GM19035 (cell line): ENCODE measurements at regions not wholly inside any gene's neighbourhood (a gene's known extent, or its start where the extent isn't known, plus 50 kb on each side); places are given as distances from the start of the nearest gene placed in this dataset.

Experiments
- ATAC-seq: cut with Tn5 transposase; IDR thresholded peaks from one replicate; pipeline ENCODE4 v1.9.1; 2021; ENCODE audit not compliant: unreplicated experiment

DNA sequence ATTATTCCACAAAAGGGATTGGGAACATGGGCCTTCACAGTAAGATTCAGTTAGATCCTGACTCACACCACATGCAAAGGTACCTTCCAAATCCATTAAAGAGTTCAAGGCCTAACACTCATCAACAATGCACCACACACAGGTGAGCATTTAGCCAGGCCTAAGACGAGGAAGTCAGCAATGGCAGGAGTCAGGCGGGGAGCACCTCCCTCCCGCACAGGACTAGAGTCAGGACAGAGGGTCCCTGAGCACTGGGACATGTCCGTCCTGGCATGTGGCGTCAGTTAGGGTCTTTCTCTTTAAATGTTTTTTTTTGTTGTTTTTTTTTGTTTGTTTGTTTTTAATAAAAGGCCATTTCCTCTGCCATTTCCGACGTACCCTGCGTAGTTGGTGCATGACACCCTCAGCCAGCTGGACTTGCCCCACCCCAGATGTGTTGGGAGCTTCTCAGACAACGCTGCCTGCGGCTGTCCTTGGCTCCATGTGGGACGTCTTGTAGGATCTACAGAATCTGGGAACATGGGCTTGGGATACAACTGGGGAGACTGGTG, 1458.6 kb downstream of the BRD1 start:
- ATAC-seq: no peak

DNA sequence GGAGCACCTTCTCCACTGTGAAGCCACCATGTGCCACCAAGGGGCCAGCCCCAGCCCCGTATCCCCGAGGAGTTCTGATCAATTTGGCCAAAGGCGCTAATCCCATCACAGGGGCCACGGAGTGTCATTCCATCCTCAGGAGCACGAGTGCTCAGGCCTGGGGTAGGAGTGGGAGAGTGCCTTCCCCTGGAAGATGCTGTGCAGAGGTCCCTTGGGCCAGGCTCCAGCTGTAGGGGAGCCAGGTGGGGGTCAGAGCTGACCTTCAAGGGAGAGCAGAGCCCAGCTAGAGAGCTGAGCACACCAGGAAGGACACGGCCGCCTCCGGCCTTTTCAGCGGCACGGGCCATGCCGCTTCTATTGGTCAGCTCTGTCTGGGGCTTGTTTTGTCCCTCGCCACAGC, 1459.9 kb downstream of the BRD1 start:
- ATAC-seq: no peak

DNA sequence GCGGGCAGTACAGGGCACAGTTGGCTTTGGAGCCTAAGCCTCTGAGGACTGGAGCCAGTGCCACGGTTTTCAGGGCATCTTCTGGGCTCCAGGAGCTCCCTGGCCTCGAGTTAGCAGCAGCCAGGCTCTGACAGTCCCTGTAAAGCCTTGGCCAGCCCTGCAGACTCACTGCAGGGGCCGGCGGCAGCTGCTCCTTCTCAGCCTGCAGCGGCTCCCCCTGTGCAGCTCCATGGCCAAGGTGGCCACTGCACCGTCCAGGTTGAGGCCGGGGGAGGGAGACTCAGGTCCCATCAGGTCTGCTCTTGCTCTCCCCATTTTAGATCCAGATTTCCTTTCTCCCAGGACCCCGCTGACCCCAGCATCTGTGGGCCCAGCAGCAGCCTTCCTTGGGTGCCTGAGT, 1461.1 kb downstream of the BRD1 start:
- ATAC-seq: no peak

DNA sequence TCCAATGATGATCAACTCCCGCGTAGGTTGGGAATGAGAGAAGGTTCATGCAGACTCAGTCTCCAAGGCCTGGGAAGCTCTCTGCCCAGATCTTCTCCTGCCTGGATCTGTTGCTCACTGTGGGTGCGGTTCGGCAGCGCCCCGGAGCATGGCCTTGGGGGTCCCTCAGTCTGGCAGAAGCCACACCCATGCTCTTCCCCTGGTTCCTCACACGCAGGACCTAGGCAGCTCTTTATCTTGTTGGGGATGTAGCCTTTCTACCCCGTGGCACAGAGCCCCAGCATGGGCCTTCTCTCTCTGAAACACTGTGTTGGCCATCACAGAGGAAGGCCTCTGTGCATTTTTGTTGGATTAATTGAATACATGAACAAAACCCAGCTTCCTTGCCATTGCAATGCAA, 1461.6 kb downstream of the BRD1 start:
- no peak for ATAC-seq

DNA sequence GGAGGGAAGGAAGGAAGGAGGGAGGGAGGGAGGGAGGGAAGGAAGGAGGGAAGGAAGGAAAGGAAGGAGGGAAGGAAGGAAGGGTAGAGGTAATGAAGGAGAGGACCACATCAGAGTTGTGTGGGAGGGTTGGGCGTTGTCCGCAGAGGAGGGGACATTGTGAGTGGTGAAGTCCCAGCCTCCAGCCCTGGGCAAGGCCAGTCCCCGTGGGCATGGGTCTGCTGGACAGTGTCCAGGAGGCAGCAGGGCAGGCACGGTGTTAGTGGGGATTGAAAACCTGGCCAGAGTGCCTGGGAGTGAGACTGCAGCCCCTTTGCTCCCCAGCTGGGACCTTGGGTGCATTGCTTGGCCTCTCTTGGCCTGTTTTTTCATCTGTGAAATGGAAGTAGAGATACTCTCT, 1462.3 kb downstream of the BRD1 start:
- ATAC-seq: no peak

DNA sequence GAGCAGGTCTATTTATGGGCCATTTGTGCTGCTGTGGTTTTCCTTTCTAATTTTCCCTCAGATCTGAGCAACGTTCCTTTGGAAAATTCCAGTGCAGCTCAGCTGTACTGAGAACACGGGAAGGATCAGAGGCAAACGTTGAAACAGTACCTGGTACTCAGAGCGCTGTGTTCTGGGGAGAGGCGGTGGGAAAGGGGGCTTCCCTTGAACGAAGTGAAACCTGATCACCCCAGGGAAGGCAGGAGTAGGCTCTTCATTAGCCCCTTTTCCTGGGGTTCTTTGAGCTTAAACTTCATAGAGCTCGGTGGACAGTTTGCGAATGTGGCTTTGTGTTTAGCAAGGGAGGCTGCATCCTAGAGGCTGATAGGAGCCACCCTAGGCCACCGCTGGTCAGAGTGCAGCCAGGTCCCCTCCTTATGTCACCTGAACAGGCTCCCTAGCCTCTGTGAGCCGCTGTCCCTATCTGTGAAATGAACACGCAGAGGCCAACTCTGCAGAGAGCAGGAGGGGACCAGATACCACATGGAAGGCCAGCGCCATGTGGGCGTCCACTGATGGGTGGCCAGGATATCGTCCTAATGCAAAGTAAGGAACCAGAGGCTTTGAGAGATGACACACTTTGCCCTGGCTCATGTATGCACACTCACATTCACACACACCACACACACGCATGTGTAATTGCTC, 1464.8 kb downstream of the BRD1 start:
- no peak for ATAC-seq

DNA sequence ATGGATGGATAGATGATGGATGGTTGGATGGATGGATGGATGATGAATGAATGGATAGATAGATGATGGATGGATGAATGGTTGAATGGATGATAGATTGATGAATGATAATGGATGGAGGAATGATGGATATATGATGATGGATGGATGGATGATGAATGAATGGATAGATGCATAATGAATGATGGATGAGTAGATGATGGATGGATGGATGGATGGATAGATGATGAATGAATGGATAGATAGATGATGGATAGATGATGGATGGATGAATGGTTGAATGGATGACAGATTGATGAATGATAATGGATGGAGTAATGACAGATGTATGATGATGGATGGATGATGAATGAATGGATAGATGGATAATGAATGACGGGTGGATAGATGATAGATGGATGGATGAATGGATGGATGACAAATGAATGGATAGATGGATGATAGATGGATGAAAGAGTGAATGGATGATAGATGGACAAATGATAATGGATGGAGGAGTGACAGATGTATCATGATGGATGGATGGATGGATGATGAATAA, 1466.5 kb downstream of the BRD1 start:
- no peak for ATAC-seq

DNA sequence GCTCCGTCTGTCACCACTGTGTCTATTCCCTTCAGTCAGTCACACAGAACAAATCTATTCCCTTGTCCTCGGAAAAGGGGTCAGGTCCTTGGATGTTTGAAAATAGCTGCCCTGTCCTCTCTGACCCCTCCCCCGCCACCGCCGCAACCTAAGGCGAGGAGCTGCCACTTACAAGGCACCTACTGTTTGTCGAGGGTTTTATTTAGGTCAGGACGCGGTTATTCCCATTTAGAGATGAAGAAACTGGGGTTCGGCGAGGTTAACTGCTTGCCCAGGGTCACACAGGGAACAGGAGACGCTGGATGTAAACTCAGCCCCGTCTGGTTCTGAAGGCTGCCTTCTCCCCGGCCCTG, 1468.1 kb downstream of the BRD1 start:
- ATAC-seq: no peak

DNA sequence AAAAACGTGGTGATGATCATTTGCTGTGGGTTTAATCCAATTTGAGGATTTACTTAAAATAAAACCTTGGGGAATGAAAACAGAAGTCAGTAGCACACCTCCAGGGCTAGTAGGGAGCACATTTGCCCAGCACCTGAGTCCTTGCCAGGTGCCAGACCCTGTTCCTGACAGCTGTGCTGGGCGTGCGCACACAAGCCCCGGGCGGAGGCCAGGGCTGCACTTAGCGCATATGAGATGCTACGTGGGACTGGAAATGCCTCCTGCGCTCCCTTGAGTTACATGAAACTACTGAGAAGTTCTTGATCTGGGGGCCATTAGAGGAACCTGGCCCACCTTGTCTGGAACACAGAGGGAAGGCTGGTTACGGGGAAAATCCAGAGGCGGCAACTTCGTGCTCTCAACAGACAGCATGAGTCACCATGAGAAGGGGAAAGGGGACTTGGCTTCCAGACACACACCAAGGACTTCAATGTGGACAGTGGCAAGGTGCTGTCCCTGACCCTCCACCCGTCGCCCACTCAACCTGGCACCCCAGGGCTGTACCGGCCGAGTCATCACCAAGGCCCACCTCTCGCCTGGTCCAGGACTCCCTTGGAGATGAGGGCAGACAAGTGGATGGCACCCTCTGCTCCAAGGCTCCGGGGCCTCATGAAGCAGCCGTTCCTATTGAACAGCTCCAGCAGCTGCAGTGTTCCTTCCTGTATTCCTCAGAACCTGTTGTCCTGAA, 1468.6 kb downstream of the BRD1 start:
- no peak for ATAC-seq

DNA sequence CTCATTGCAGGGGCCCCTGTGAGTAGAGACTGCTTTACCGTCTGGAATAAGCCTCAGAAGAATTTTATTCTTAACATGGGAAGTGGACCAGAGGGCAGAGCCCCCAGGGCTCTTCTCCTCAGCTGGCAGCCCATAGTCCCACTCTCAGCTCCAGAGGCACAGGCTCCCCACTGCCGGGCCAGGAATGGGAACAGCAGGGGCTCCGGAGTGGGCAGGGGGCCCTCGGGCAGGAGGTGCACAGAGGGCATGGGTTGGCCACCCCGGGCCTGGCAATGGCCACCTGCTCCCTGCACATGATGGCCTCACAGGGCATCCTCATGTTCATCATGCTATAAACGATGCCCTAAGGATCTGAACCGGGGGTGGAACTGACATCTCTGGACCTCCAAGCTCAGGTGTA, 1469.7 kb downstream of the BRD1 start:
- ATAC-seq: no peak

DNA sequence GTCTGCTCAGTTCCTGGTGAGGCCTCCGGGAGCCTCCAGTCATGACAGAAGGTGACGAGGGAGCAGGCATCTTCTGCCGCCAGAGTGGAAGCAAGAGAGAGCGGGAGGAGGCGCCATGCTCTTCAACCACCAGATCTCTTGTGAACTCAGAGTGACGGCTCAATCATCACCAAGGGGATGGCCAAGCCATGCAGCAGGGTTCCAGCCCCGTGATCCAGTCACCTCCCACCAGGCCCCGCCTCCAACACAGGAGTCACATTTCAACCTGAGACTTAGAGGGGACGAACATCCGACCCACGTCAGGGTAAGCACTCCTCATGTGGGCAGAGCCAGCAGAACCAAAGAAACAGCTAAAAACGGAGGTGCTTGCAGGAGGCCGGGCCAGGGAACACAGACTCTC, 1470.5 kb downstream of the BRD1 start:
- ATAC-seq: no peak

DNA sequence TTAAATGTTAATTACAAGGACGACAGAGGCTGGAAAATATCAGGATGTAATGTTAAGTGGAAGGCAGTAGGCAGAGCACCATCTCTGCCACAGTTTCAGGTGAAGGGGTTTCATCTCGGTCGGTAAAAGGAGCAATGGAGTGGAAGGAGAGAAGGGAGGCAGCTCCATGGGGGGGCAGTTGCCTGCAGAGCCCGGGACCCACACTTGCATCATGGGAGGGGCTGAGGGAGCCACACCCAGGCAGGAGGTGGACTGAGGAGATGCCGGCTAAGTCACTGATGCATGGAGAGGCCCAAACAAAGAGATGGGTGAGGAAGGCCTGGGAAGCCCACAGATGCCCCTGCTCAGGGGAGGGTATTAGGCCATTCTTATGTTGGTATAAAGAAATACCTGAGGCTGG, 1470.9 kb downstream of the BRD1 start:
- no peak for ATAC-seq

DNA sequence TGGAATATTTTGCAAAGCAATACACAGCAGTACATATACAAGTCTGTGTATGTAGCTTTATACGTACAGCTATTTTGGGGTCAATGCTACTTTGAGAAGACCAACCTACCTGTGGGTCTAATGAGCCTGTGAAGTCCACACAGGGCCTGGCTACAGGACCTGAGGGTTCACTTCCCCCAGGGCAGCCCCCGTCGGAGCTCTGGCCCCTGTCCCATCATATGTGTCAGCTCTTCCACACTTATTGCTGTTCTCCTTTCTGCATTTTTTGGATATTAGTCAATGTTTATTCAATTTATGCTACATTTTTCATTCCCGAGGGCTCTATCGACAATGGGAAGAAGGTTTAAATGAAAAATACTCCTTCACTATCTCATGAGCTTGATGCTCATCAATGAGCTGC, 1473.6 kb downstream of the BRD1 start:
- no peak for ATAC-seq

DNA sequence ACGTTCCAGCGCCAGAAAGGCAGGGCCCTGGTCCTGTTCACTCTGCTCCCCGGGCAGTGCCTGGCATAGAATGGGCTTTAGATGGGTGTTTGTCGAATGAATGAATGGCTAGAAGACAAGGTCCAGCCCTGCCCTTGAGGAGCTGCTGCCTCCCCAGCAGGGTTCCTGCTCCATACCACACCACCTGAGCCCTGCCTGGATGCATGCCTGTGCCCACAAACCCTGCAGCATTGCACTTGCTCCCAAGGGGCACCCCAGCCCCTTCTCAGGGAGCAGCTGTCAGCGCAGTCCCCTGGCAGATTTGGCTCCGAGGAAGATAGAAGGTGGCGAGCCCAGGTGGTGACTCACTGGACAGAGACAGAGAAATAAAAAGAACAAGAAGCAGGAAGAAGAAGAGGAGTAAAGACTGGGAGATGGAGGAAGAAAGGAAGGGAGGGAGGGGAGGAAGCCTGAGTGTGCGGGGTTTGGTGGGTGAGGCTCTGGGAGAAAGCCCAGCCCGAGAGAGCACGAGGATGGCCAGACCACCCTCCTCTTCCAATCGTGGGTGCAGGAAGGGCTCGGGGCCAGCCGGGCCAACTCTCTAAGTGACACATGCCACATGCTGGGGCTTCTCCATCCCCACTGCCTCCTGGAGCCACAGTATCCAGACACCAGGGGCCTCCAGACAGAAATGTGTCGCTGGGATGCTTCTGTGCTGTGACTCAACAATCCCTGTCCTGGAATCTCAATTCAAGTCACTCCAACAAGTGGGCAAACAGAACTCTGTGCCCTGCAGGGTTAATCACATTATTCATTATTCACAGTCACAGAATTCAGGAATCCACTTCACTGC, 1474.3 kb downstream of the BRD1 start:
- no peak for ATAC-seq

DNA sequence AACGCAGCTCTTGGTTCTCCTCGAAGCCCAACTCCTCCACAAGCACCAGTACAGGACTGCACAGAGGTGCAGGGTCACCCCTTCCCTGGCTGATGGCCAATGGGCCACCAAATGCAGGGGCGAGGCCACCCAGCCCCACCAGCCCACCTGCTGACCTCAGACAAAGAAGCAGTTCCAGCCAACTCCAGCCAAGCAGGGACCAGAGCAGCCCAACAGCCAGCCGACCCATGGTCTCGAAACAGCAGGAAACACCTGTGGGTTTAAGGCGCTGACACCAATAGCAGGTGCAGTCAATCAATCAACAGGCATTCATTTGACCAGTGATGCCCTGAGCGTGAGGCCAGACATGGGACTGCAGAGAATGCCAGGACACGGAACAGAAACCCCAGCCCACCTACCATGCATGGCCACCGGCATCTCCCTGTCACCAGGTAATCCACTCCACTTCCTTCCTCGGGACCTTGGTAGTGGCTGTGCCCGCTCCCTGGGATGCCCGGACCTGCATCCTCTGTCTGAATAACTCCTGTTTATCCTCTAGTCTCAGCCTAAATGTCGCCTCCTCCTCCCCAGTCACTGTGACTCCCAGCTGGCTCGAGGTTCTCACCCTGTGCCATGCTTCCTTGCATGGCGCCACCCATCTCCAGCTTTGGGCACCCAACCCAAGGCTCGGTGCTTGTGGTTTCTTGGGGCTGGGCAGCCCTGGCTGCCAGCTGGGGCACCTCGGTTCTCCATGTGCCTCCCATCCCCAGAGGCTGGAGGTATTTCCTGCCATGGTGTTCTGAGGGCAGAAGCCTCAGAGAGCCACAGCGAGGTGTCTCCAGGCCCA, 1475.4 kb downstream of the BRD1 start:
- ATAC-seq: no peak

DNA sequence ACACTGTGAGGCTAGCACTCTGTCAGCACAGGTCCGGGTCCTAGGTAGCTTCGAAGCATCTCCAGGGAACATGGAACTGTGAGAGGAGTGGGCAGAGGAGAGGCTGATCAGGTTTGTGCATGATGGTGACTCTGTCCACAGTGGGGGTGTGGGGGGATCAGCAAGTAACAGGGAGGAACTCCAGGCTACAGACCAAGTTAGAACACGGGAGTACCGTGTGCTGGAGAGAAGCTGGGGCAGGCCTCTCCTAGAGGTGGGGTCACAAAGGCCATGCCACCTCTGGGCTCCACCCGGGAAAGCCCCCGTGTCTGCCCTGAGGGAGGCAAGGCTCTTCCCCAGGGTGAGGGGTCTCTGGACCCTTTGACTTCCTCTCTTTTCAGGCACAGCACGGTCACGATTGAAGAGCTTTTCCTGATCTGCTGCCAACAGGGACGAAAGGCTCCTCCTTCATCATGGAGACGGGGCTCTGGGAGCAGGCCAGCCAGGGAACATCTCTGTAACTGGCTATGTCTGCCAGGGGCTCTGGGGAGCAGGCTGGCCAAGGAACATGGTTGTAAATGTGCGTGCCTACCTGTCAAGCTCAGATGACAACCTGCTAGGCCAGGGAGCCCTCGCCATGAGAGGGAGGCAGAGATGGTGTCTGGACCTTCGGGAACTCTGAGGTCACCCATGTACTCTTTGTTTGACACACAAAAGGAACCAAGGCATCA, 1476.1 kb downstream of the BRD1 start:
- no peak for ATAC-seq

DNA sequence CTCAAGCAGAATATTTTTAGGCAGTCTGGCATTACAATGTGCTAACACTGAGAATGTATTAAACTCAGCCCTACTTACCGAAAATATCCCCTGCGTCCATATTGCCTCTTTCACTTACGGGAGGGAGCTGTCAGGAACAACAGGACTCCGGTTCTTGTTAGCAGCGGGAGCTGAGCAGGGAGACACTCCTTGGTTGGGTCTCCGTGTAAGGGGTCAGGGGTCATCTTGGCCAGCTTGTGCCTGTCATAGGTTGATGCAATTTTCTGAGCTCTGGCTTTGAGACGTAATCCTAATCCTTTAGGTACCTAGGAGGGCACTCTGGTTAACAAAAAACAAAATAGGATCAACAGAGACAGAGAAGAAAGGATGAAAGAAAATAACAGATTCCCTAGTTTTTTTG, 1477.2 kb downstream of the BRD1 start:
- ATAC-seq: no peak

DNA sequence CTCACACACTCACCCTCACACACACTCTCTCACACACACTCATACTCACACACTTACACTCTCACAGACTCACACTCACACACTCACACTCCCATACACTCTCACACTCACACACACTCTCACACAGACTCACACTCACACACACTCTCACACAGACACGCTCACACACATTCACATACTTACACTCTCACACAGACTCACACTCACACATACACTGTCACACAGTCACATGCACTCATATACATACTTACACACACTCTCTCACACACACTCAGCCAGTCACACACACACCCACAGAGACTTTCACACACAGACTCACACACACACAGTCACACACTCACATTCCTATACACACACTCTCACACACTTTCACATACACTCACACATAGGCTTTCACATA, 1478.8 kb downstream of the BRD1 start:
- ATAC-seq: no peak

DNA sequence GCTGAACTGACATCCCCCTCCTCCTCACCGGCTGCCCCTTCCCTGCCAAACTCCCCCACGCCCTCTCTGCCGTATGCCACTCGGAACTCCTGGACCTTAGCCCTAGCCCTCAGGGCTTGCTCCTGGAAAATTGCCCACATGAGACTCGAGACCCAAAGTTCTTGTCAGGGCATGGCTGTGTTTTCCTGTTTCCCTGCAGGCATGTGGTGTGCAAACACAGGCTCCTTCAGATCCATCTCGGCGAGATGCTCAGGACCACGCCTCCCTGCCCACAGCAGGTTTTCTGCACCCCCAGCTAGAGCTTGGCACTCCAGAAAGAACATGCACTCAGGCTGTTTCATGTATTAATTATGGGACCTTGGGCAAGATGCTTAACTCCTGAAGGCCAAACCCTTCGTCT, 1480.4 kb downstream of the BRD1 start:
- ATAC-seq: no peak

DNA sequence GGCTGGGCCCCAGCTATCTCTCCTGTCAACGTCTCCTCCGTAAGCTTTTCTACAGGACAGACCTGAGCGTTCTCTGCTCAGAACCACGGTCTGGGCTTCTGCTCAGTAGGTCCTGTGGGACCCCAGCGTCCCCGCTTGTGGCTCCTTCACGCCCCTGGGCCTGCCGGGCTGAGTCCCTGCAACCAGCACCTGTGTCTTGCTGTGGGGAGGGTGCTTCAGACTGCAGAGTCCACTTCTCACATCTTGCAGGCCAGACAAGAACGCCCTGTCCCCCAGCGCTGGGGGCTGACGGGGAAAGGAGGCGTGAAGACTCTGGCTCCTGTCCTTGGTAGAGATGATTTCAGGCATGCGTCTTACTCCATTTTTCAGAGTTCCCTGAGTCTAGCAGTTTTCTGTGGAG, 1480.8 kb downstream of the BRD1 start:
- ATAC-seq: no peak
